Small intestine (tissue), 7 donors: ENCODE measurements at regions not wholly inside any gene's neighbourhood (a gene's known extent, or its start where the extent isn't known, plus 50 kb on each side); places are given as distances from the start of the nearest gene placed in this dataset.
"Not testable (repeated sequence)": the region's sequence is repeated elsewhere in the genome, so short reads cannot be mapped to it uniquely, and the experiment has no call there.

Experiments used
- DNase-seq, 2 donors: peaks; one replicate each; pipeline versions ENCODE4 v3.0.0 to v3.0.0-alpha.2; 2013
- FAIRE-seq: peaks from 2 replicates; lab custom pipeline; 2012; peaks lifted over from hg19 to GRCh38; lab: Jason Lieb, UNC
- H3K27ac ChIP-seq, 3 donors: one replicate each; pipeline ENCODE4 v1.5.1; 2013; ENCODE audit warnings: low read length in 2 of 3, mild to moderate bottlenecking in 2 of 3, control low read depth in 1 of 3, inconsistent platforms in 1 of 3, low read depth in 1 of 3, moderate library complexity in 1 of 3
- H3K27me3 ChIP-seq, 3 donors: one replicate each; pipeline ENCODE4 v1.6.1; 2013; ENCODE audit warnings: low read length in 3 of 3, inconsistent platforms in 1 of 3; ENCODE audit not compliant: control insufficient read depth in 3 of 3, insufficient read depth in 3 of 3
- H3K36me3 ChIP-seq, 3 donors: one replicate each; pipeline ENCODE4 v1.6.1; 2013; ENCODE audit warnings: low read length in 3 of 3, inconsistent platforms in 1 of 3, low read depth in 1 of 3, mild to moderate bottlenecking in 1 of 3, moderate library complexity in 1 of 3; ENCODE audit not compliant: control insufficient read depth in 3 of 3, insufficient read depth in 2 of 3
- H3K4me1 ChIP-seq, 3 donors: one replicate each; pipeline ENCODE4 v1.6.1; 2013; ENCODE audit warnings: low read length in 2 of 3, inconsistent platforms in 1 of 3, low read depth in 1 of 3, mild to moderate bottlenecking in 1 of 3, moderate library complexity in 1 of 3; ENCODE audit not compliant: control insufficient read depth in 3 of 3, insufficient read depth in 2 of 3
- H3K4me3 ChIP-seq, 3 donors: one replicate each; pipeline ENCODE4 v1.5.1; 2013; ENCODE audit warnings: low read length in 3 of 3, control low read depth in 1 of 3, inconsistent platforms in 1 of 3, low read depth in 1 of 3, mild to moderate bottlenecking in 1 of 3, moderate library complexity in 1 of 3
- H3K9me3 ChIP-seq, 2 donors: one replicate each; pipeline ENCODE4 v1.6.1; 2013; ENCODE audit warnings: low read depth in 1 of 2, low read length in 1 of 2; ENCODE audit not compliant: control insufficient read depth in 2 of 2, insufficient read depth in 1 of 2
- WGBS, 3 donors: extraction: QIAGEN DNeasy Blood & Tissue Kit; methylation state at CpG; one replicate each; pipeline ENCODE4 v1.1.7; 2013; 5-methylcytosine and 5-hydroxymethylcytosine counted together
- donor health status: healthy with polysubstance abuse.
- donor health status: control.
- donor health status: control.
- donor health status: Bipolar disorder and iron deficiency.
- donor health status: healthy.

GRCh38 chr4:43136752-43137151, 244.2 kb downstream of the GRXCR1 start:
- no peak for FAIRE-seq
- no peak for DNase-seq
- Histone ChIP-seq H3K36me3 (no peaks in the 10 kb centered on the region), H3K4me1 (no peaks in the 10 kb centered on the region), H3K27ac (no peak overlapping the region), H3K4me3 (no peak overlapping the region), H3K9me3 (no peaks in the 10 kb centered on the region), H3K27me3 (no peaks in the 10 kb centered on the region)
- WGBS, 3 donors: 24 to 47% (median 33%) methylated on average over 1 of the region's 1 CpG

GRCh38 chr4:43146198-43146597, 253.7 kb downstream of the GRXCR1 start:
- no peak overlapping the region for H3K4me3 ChIP-seq
- no peaks in the 10 kb centered on the region for H3K36me3 ChIP-seq
- no peak overlapping the region for H3K27ac ChIP-seq
- 42 to 49% (median 43%) methylated on average over 3 of the region's 3 CpGs for WGBS, 3 donors
- H3K27me3 ChIP-seq: no peaks in the 10 kb centered on the region
- no peaks in the 10 kb centered on the region for H3K9me3 ChIP-seq
- DNase-seq: no peak
- H3K4me1 ChIP-seq: no peaks in the 10 kb centered on the region
- no peak for FAIRE-seq

- no peaks in the 10 kb centered on the region for H3K27me3 ChIP-seq
- DNase-seq: no peak
- no peak overlapping the region for H3K27ac ChIP-seq
- no peaks in the 10 kb centered on the region for H3K4me1 ChIP-seq
- no peak for FAIRE-seq
- no peaks in the 10 kb centered on the region for H3K9me3 ChIP-seq
- WGBS, 3 donors: 69 to 84% (median 81%) methylated on average over 2 of the region's 2 CpGs
- no peak overlapping the region for H3K4me3 ChIP-seq
- H3K36me3 ChIP-seq: no peaks in the 10 kb centered on the region
These were observed 256.0 kb downstream of the GRXCR1 start for GRCh38 chr4:43148481-43148880.

GRCh38 chr4:43163101-43163792, 270.7 kb downstream of the GRXCR1 start:
- FAIRE-seq: no peak

GRCh38 chr4:43189741-43190140, 297.2 kb downstream of the GRXCR1 start:
- Histone ChIP-seq H3K4me1 (no peaks in the 10 kb centered on the region), H3K27me3 (no peaks in the 10 kb centered on the region), H3K27ac (no peak overlapping the region), H3K4me3 (no peak overlapping the region), H3K36me3 (no peaks in the 10 kb centered on the region), H3K9me3 (no peaks in the 10 kb centered on the region)
- WGBS, 3 donors: 78 to 89% (median 88%) methylated on average over 4 of the region's 4 CpGs
- FAIRE-seq: no peak
- no peak for DNase-seq

More at GRCh38 chr4:43163101-43163792, 270.7 kb downstream of the GRXCR1 start:
- Histone ChIP-seq H3K27me3 (no peaks in the 10 kb centered on the region), H3K4me3 (no peak overlapping the region), H3K36me3 (no peaks in the 10 kb centered on the region), H3K27ac (no peak overlapping the region), H3K4me1 (no peaks in the 10 kb centered on the region), H3K9me3 (peaks cover 0 to 2% of the 10 kb centered on the region in 2 donors)
- 58 to 63% (median 60%) methylated on average over 5 of the region's 5 CpGs for WGBS, 3 donors
- no peak for DNase-seq

- not testable (repeated sequence) for H3K27ac ChIP-seq, H3K4me3 ChIP-seq, FAIRE-seq, H3K9me3 ChIP-seq, H3K27me3 ChIP-seq, H3K36me3 ChIP-seq, H3K4me1 ChIP-seq, DNase-seq
- 78 to 90% (median 87%) methylated on average over 1 of the region's 1 CpG for WGBS, 3 donors
These were observed 320.1 kb downstream of the GRXCR1 start for GRCh38 chr4:43212576-43212975.

GRCh38 chr4:43223820-43224219, 331.3 kb downstream of the GRXCR1 start:
- H3K4me1 ChIP-seq: no peaks in the 10 kb centered on the region
- 85 to 89% (median 89%) methylated on average over 3 of the region's 3 CpGs for WGBS, 3 donors

GRCh38 chr4:43224559-43224958, 332.0 kb downstream of the GRXCR1 start:
- 49 to 56% (median 54%) methylated on average over 2 of the region's 2 CpGs for WGBS, 3 donors
- no peak overlapping the region for H3K27ac ChIP-seq
- no peak overlapping the region for H3K4me3 ChIP-seq
- no peaks in the 10 kb centered on the region for H3K9me3 ChIP-seq
- FAIRE-seq (no peak), DNase-seq (no peak)
- no peaks in the 10 kb centered on the region for H3K36me3 ChIP-seq
- H3K4me1 ChIP-seq: no peaks in the 10 kb centered on the region
- H3K27me3 ChIP-seq: no peaks in the 10 kb centered on the region

More at GRCh38 chr4:43223820-43224219, 331.3 kb downstream of the GRXCR1 start:
- no peak for DNase-seq
- Histone ChIP-seq H3K4me3 (no peak overlapping the region), H3K27me3 (no peaks in the 10 kb centered on the region), H3K9me3 (no peaks in the 10 kb centered on the region), H3K36me3 (no peaks in the 10 kb centered on the region), H3K27ac (no peak overlapping the region)
- no peak for FAIRE-seq

GRCh38 chr4:43233321-43233720, 340.8 kb downstream of the GRXCR1 start:
- H3K27me3 ChIP-seq: no peaks in the 10 kb centered on the region
- H3K27ac ChIP-seq: no peak overlapping the region
- 87 to 95% (median 90%) methylated on average over 3 of the region's 3 CpGs for WGBS, 3 donors
- H3K4me1 ChIP-seq: no peaks in the 10 kb centered on the region
- no peak overlapping the region for H3K4me3 ChIP-seq
- no peaks in the 10 kb centered on the region for H3K36me3 ChIP-seq
- H3K9me3 ChIP-seq: no peaks in the 10 kb centered on the region
- DNase-seq (no peak), FAIRE-seq (no peak)
